Osteoblast (primary cell): ENCODE measurements at regions not wholly inside any gene's neighbourhood (a gene's known extent, or its start where the extent isn't known, plus 50 kb on each side); places are given as distances from the start of the nearest gene placed in this dataset.

Experiments used
- DNase-seq: peaks from one replicate; pipeline ENCODE4 v3.0.0; 2011; ENCODE audit warnings: low spot score, mixed read lengths; ENCODE audit not compliant: insufficient read length; ENCODE audit errors: missing footprints
- H2AFZ ChIP-seq: 2 replicates; pipeline ENCODE4 v1.6.0; 2011; ENCODE audit warnings: mild to moderate bottlenecking, low read length
- H3K27ac ChIP-seq: 2 replicates; pipeline ENCODE4 v1.5.1; 2011; ENCODE audit warnings: mild to moderate bottlenecking, low read depth, low read length, moderate library complexity
- H3K27me3 ChIP-seq: 2 replicates; pipeline ENCODE4 v1.6.0; 2012; ENCODE audit warnings: mild to moderate bottlenecking, control low read depth, inconsistent platforms, low read length, moderate library complexity; ENCODE audit not compliant: insufficient read depth
- H3K36me3 ChIP-seq: 2 replicates; pipeline ENCODE4 v1.5.1; 2011; ENCODE audit warnings: mild to moderate bottlenecking, low read length, control low read depth, moderate library complexity; ENCODE audit not compliant: insufficient read depth
- H3K4me1 ChIP-seq: 2 replicates; pipeline ENCODE4 v1.5.1; 2011; ENCODE audit warnings: mild to moderate bottlenecking, low read length, control low read depth, moderate library complexity; ENCODE audit not compliant: insufficient read depth
- H3K4me2 ChIP-seq: 2 replicates; pipeline ENCODE4 v1.6.0; 2011; ENCODE audit warnings: mild to moderate bottlenecking, low read length; ENCODE audit not compliant: insufficient read depth
- H3K4me3 ChIP-seq: fragments of 200-600 bp; sonication (generic); 3 replicates; pipeline ENCODE4 v1.5.1; 2012; ENCODE audit warnings: mild to moderate bottlenecking, low read length, inconsistent platforms; ENCODE audit not compliant: insufficient read depth
- H3K79me2 ChIP-seq: 2 replicates; pipeline ENCODE4 v1.6.0; 2012; ENCODE audit warnings: mild to moderate bottlenecking, low read length, control low read depth, inconsistent platforms; ENCODE audit not compliant: insufficient read depth
- H3K9me3 ChIP-seq: 2 replicates; pipeline ENCODE4 v1.5.1; 2011; ENCODE audit warnings: low read depth, low read length, control low read depth
- H4K20me1 ChIP-seq: 2 replicates; pipeline ENCODE4 v1.6.0; 2012; ENCODE audit warnings: mild to moderate bottlenecking, low read length, control low read depth; ENCODE audit not compliant: insufficient read depth
- CTCF ChIP-seq: IDR thresholded peaks from 2 replicates; pipeline ENCODE4 v1.5.1; 2011; ENCODE audit warnings: mild to moderate bottlenecking, low read depth, low read length, moderate library complexity; ENCODE audit errors: extremely low read depth

GRCh38 chr2:5951471-5951870 is 259.3 kb downstream of the SOX11 start:
- H3K4me2 ChIP-seq, result no peak overlapping the region
- no peaks in the 10 kb centered on the region for H3K79me2 ChIP-seq
- no peaks in the 10 kb centered on the region for H4K20me1 ChIP-seq
- no peaks in the 10 kb centered on the region for H3K9me3 ChIP-seq
- H3K4me3 ChIP-seq, result no peak overlapping the region
- no peaks in the 10 kb centered on the region for H3K4me1 ChIP-seq
- no peak overlapping the region for H2AFZ ChIP-seq
- no peak for TF ChIP-seq CTCF
- no peak for DNase-seq
- H3K36me3 ChIP-seq, result no peaks in the 10 kb centered on the region
- H3K27me3 ChIP-seq, result no peaks in the 10 kb centered on the region
- no peak overlapping the region for H3K27ac ChIP-seq

GRCh38 chr2:5953525-5953924 is 261.3 kb downstream of the SOX11 start:
- no peak for DNase-seq
- H3K4me3 ChIP-seq, result no peak overlapping the region
- no peak overlapping the region for H2AFZ ChIP-seq
- H3K4me2 ChIP-seq, result no peak overlapping the region
- no peaks in the 10 kb centered on the region for H3K9me3 ChIP-seq
- no peak overlapping the region for H3K27ac ChIP-seq
- no peaks in the 10 kb centered on the region for H3K79me2 ChIP-seq
- no peaks in the 10 kb centered on the region for H3K4me1 ChIP-seq
- H3K36me3 ChIP-seq, result no peaks in the 10 kb centered on the region
- no peaks in the 10 kb centered on the region for H3K27me3 ChIP-seq
- no peak for TF ChIP-seq CTCF
- no peaks in the 10 kb centered on the region for H4K20me1 ChIP-seq

- no peak for TF ChIP-seq CTCF
- Histone ChIP-seq H3K9me3 (no peaks in the 10 kb centered on the region), H3K4me2 (no peak overlapping the region), H2AFZ (no peak overlapping the region), H4K20me1 (no peaks in the 10 kb centered on the region), H3K36me3 (no peaks in the 10 kb centered on the region), H3K4me3 (no peak overlapping the region), H3K79me2 (no peaks in the 10 kb centered on the region), H3K27me3 (no peaks in the 10 kb centered on the region), H3K4me1 (no peaks in the 10 kb centered on the region), H3K27ac (no peak overlapping the region)
- no peak for DNase-seq
These were observed 262.3 kb downstream of the SOX11 start for GRCh38 chr2:5954509-5954908.

GRCh38 chr2:5955921-5956320 is 263.7 kb downstream of the SOX11 start:
- no peak for TF ChIP-seq CTCF
- no peak overlapping the region for H3K4me3 ChIP-seq
- no peak overlapping the region for H2AFZ ChIP-seq
- no peak overlapping the region for H3K4me2 ChIP-seq
- H3K79me2 ChIP-seq, result no peaks in the 10 kb centered on the region
- no peak overlapping the region for H3K27ac ChIP-seq
- no peak for DNase-seq
- no peaks in the 10 kb centered on the region for H3K27me3 ChIP-seq
- H4K20me1 ChIP-seq, result no peaks in the 10 kb centered on the region
- H3K9me3 ChIP-seq, result no peaks in the 10 kb centered on the region
- no peaks in the 10 kb centered on the region for H3K36me3 ChIP-seq
- H3K4me1 ChIP-seq, result no peaks in the 10 kb centered on the region
